SK-N-SH (cell line): ENCODE measurements at regions not wholly inside any gene's neighbourhood (a gene's known extent, or its start where the extent isn't known, plus 50 kb on each side); places are given as distances from the start of the nearest gene placed in this dataset.
A peak's percentile ranks its signal among the peaks of the same experiment; 100 is the strongest.

Experiments used
- CTCF ChIA-PET: fragments of 300-600, 350-600 bp; formaldehyde crosslinking; extraction: SDS; loops from one replicate; lab custom pipeline; 2021; lab: Yijun Ruan, JAX
- POLR2A ChIA-PET: fragments of 350-600 bp; sonication (Branson Sonifier 250); formaldehyde crosslinking; extraction: SDS; loops from one replicate; lab custom pipeline; 2020; ENCODE audit warnings: antibody characterized with exemption, inconsistent platforms; lab: Yijun Ruan, JAX
- DNase-seq: peaks from one replicate; pipeline ENCODE4 v3.0.0; 2012
- H2AFZ ChIP-seq: fragments of 200-600 bp; sonication (generic); 2 replicates; pipeline ENCODE4 v1.8.1; 2016; ENCODE audit warnings: antibody characterized with exemption, mild to moderate bottlenecking, low read depth
- H3F3A ChIP-seq: fragments of 200-600 bp; sonication (generic); replicated peaks from 2 replicates; pipeline ENCODE3; 2016; ENCODE audit warnings: antibody characterized with exemption, mild to moderate bottlenecking; ENCODE audit not compliant: insufficient read depth
- H3K27ac ChIP-seq, 2 experiments: fragments of 200-500 bp in 1 of 2; fragments of 200-600 bp in 1 of 2; sonication (Bioruptor generic) in 1 of 2; sonication (generic), shearing (Covaris generic) in 1 of 2; 2 replicates each; pipeline versions ENCODE4 v1.5.1 to v1.6.1; 2014 to 2016; ENCODE audit warnings: low read depth in 2 of 2, inconsistent platforms in 1 of 2, low read length in 1 of 2, mild to moderate bottlenecking in 1 of 2, mixed read lengths in 1 of 2
- H3K27me3 ChIP-seq: fragments of 200-600 bp; sonication (generic), shearing (Covaris generic); 2 replicates; pipeline ENCODE4 v1.6.1; 2016; ENCODE audit warnings: mixed run types; ENCODE audit not compliant: insufficient read depth
- H3K36me3 ChIP-seq, 2 experiments: fragments of 200-500 bp in 1 of 2; fragments of 200-600 bp in 1 of 2; sonication (Bioruptor generic) in 1 of 2; sonication (generic) in 1 of 2; replicated peaks in 1 of 2; 2 replicates each; pipeline versions ENCODE3 to v1.5.1; 2014 to 2016; ENCODE audit warnings: low read length in 1 of 2, mild to moderate bottlenecking in 1 of 2; ENCODE audit not compliant: insufficient read depth in 2 of 2, control insufficient read depth in 1 of 2
- H3K4me1 ChIP-seq, 2 experiments: fragments of 200-500 bp in 1 of 2; fragments of 200-600 bp in 1 of 2; sonication (Bioruptor generic) in 1 of 2; sonication (generic), shearing (Covaris generic) in 1 of 2; 2 replicates each; pipeline versions ENCODE4 v1.5.1 to v1.6.1; 2014 to 2016; ENCODE audit warnings: low read depth in 1 of 2, low read length in 1 of 2, mixed run types in 1 of 2; ENCODE audit not compliant: insufficient read depth in 2 of 2, control insufficient read depth in 1 of 2
- H3K4me2 ChIP-seq: fragments of 200-600 bp; sonication (generic), shearing (Covaris generic); 2 replicates; pipeline ENCODE4 v1.6.1; 2017; ENCODE audit warnings: mixed run types
- H3K4me3 ChIP-seq, 2 experiments: fragments of 200-500 bp in 1 of 2; fragments of 200-600 bp in 1 of 2; sonication (Bioruptor generic) in 1 of 2; sonication (generic), shearing (Covaris generic) in 1 of 2; 2 replicates each; pipeline versions ENCODE4 v1.5.1 to v1.8.1; 2014 to 2016; ENCODE audit warnings: low read depth in 2 of 2, inconsistent platforms in 1 of 2, low read length in 1 of 2, mild to moderate bottlenecking in 1 of 2, mixed read lengths in 1 of 2, moderate library complexity in 1 of 2
- H3K79me2 ChIP-seq: fragments of 200-600 bp; sonication (generic); 2 replicates; pipeline ENCODE4 v1.8.1; 2017; ENCODE audit warnings: mild to moderate bottlenecking; ENCODE audit not compliant: insufficient read depth
- H3K9ac ChIP-seq: fragments of 200-600 bp; sonication (generic); 2 replicates; pipeline ENCODE4 v1.6.1; 2017; ENCODE audit warnings: mixed run types
- H3K9me2 ChIP-seq: fragments of 200-600 bp; sonication (generic); 2 replicates; pipeline ENCODE4 v1.6.1; 2017; ENCODE audit warnings: mixed run types
- H3K9me3 ChIP-seq: fragments of 200-600 bp; sonication (generic); 2 replicates; pipeline ENCODE4 v1.6.1; 2017; ENCODE audit warnings: mixed run types, mild to moderate bottlenecking, moderate library complexity
- H4K20me1 ChIP-seq: fragments of 200-600 bp; sonication (generic); 2 replicates; pipeline ENCODE4 v1.6.1; 2017; ENCODE audit warnings: mild to moderate bottlenecking, mixed run types; ENCODE audit not compliant: insufficient read depth
- CHD2 ChIP-seq: fragments of 150-350 bp; IDR thresholded peaks from 2 replicates; pipeline ENCODE4 v1.6.1; 2018; ENCODE audit warnings: low read length; ENCODE audit not compliant: partially characterized antibody
- MEF2A ChIP-seq: IDR thresholded peaks from 2 replicates; pipeline ENCODE4 v1.4.0; 2012; ENCODE audit warnings: low read depth, borderline replicate concordance
- NRF1 ChIP-seq: IDR thresholded peaks from 2 replicates; pipeline ENCODE4 v1.6.1; 2012; ENCODE audit warnings: low read depth, mild to moderate bottlenecking, low read length
- RCOR1 ChIP-seq: fragments of 150-350 bp; IDR thresholded peaks from 2 replicates; pipeline ENCODE4 v1.6.1; 2017; ENCODE audit warnings: antibody characterized with exemption, low read length
- TEAD4 ChIP-seq: IDR thresholded peaks from 2 replicates; pipeline ENCODE4 v1.4.0; 2012; ENCODE audit warnings: mild to moderate bottlenecking, borderline replicate concordance; ENCODE audit not compliant: insufficient read depth
- WGBS: methylation state at CpG from one replicate; pipeline ENCODE4 v1.1.6; 2017; ENCODE audit warnings: low lambda C conversion rate; 5-methylcytosine and 5-hydroxymethylcytosine counted together
- TF ChIP-seq, protein P1 (sequence below): IDR thresholded peaks from 2 replicates; pipeline ENCODE4; 2012
- TF ChIP-seq, protein P2 (sequence below): fragments of 200-600 bp; sonication (generic); IDR thresholded peaks from 2 replicates; pipeline ENCODE4 v1.6.1; 2017; ENCODE audit warnings: antibody characterized with exemption, mild to moderate bottlenecking, moderate library complexity
- TF ChIP-seq, protein P3 (sequence below): IDR thresholded peaks from 2 replicates; pipeline ENCODE4 v1.4.0; 2012; ENCODE audit warnings: low read depth, borderline replicate concordance
- TF ChIP-seq, protein P4 (sequence below): fragments of 150-350 bp; IDR thresholded peaks from 2 replicates; pipeline ENCODE4 v1.6.1; 2016; ENCODE audit warnings: mild to moderate bottlenecking, low read depth, low read length
- TF ChIP-seq, protein P5 (sequence below): IDR thresholded peaks from 2 replicates; pipeline ENCODE4 v1.6.1; 2012; ENCODE audit warnings: mild to moderate bottlenecking, low read depth, low read length, moderate library complexity

DNA sequence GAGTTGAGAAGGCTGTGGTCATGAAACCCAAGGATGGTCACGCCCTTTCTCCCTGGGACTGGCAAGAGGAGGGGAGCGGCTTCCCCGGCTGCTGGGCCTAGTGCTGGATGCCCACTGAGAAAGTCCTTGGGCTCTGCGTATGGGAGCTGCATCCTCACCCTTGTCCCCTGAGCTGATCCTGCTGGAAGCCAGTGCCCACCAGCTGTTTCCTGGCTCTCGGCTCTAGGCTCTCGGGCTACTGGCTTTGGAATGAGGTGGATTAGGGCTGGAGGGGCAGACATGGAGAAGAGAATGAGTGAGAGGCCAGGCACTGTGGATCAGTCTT is 149.3 kb upstream of the PPP1R26 start:
- no peaks in the 10 kb centered on the region for H3F3A ChIP-seq
- H2AFZ ChIP-seq = no peak overlapping the region
- POLR2A ChIA-PET = no interaction called here
- H3K9me3 ChIP-seq = no peaks in the 10 kb centered on the region
- H3K4me2 ChIP-seq = no peak overlapping the region
- no peaks in the 10 kb centered on the region for H3K27me3 ChIP-seq
- no peaks in the 10 kb centered on the region for H3K36me3 ChIP-seq
- H3K9me2 ChIP-seq = no peaks in the 10 kb centered on the region
- no peak overlapping the region for H3K4me3 ChIP-seq
- WGBS = 44% methylated on average over 6 of the region's 6 CpGs
- H4K20me1 ChIP-seq = no peaks in the 10 kb centered on the region
- peak overlapping the region in 1 of 2 experiments; percentile 39; a peak in 1 of 4 replicates for H3K27ac ChIP-seq
- TF ChIP-seq, protein P1, sequence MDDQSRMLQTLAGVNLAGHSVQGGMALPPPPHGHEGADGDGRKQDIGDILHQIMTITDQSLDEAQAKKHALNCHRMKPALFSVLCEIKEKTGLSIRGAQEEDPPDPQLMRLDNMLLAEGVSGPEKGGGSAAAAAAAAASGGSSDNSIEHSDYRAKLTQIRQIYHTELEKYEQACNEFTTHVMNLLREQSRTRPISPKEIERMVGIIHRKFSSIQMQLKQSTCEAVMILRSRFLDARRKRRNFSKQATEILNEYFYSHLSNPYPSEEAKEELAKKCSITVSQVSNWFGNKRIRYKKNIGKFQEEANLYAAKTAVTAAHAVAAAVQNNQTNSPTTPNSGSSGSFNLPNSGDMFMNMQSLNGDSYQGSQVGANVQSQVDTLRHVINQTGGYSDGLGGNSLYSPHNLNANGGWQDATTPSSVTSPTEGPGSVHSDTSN = no peak
- TF ChIP-seq, protein P2, sequence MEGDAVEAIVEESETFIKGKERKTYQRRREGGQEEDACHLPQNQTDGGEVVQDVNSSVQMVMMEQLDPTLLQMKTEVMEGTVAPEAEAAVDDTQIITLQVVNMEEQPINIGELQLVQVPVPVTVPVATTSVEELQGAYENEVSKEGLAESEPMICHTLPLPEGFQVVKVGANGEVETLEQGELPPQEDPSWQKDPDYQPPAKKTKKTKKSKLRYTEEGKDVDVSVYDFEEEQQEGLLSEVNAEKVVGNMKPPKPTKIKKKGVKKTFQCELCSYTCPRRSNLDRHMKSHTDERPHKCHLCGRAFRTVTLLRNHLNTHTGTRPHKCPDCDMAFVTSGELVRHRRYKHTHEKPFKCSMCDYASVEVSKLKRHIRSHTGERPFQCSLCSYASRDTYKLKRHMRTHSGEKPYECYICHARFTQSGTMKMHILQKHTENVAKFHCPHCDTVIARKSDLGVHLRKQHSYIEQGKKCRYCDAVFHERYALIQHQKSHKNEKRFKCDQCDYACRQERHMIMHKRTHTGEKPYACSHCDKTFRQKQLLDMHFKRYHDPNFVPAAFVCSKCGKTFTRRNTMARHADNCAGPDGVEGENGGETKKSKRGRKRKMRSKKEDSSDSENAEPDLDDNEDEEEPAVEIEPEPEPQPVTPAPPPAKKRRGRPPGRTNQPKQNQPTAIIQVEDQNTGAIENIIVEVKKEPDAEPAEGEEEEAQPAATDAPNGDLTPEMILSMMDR = no peak
- no peak for TF ChIP-seq MEF2A
- TF ChIP-seq TEAD4 = no peak
- TF ChIP-seq, protein P3, sequence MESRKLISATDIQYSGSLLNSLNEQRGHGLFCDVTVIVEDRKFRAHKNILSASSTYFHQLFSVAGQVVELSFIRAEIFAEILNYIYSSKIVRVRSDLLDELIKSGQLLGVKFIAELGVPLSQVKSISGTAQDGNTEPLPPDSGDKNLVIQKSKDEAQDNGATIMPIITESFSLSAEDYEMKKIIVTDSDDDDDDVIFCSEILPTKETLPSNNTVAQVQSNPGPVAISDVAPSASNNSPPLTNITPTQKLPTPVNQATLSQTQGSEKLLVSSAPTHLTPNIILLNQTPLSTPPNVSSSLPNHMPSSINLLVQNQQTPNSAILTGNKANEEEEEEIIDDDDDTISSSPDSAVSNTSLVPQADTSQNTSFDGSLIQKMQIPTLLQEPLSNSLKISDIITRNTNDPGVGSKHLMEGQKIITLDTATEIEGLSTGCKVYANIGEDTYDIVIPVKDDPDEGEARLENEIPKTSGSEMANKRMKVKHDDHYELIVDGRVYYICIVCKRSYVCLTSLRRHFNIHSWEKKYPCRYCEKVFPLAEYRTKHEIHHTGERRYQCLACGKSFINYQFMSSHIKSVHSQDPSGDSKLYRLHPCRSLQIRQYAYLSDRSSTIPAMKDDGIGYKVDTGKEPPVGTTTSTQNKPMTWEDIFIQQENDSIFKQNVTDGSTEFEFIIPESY = no peak
- DNase-seq = peak; percentile 45
- H3K79me2 ChIP-seq = no peaks in the 10 kb centered on the region
- H3K4me1 ChIP-seq = peaks cover 6 to 48% of the 10 kb centered on the region in 2 experiments; a peak in 2 of 4 replicates
- CTCF ChIA-PET = interaction anchor here (1.1 to 1.9 kb wide), 3 partner anchors 21 to 243 kb away, joined by 3 to 7 read pairs (median 3); partner anchors contain the start of gene OLFM1
- H3K9ac ChIP-seq = no peak overlapping the region

DNA sequence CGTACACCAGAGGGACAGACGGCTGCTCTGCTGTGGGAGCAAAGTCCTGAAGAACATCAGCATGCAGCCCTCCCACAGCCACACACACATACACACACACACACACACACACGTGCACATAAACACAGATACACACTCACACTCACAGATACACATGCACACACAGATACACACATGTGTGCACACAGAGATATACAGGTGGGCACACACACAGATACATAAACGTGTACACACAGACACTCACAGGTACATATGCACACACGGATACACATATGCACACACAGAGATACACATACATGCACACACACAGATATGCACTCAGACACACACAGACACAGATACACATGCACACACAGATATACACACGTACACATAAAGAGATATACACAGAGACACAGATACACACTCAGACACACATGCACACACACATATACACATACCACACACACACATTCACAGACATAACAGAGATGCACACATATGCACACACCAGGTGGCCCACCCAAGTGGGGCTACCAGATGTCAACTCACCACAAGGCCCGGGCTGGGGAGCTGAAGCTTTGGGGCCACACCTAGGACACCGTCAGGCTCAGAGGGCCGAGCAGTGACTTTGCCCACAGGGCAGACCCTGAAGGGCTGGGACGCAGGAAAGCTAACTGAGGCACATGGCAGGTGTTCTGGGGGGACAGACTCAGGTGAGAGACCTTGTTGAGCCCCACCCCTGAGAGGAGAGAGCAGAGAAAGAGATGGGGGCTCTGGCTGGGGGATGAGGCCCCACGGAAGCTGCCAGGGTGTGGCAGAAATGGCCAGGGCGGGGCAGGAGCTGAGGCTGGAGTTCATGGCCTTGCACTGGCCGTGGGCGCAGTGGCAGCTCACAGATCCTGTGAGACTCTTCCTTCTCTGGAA is 148.6 kb upstream of the PPP1R26 start:
- 23% methylated on average over 14 of the region's 14 CpGs for WGBS
- DNase-seq = peak; percentile 30
- no peaks in the 10 kb centered on the region for H3K27me3 ChIP-seq
- H3F3A ChIP-seq = no peaks in the 10 kb centered on the region
- H4K20me1 ChIP-seq = no peaks in the 10 kb centered on the region
- H3K4me3 ChIP-seq = no peak overlapping the region
- no peaks in the 10 kb centered on the region for H3K36me3 ChIP-seq
- H3K4me1 ChIP-seq = peaks cover 6 to 48% of the 10 kb centered on the region in 2 experiments; a peak in 2 of 4 replicates
- peak overlapping the region in 1 of 2 experiments; percentile 85; a peak in 2 of 4 replicates for H3K27ac ChIP-seq
- CTCF ChIA-PET = interaction anchor here (0.6 to 1.9 kb wide), 7 partner anchors 9 to 243 kb away, joined by 3 to 7 read pairs (median 3); partner anchors contain the start of gene OLFM1
- no peaks in the 10 kb centered on the region for H3K9me3 ChIP-seq
- no peaks in the 10 kb centered on the region for H3K79me2 ChIP-seq
- no peaks in the 10 kb centered on the region for H3K9me2 ChIP-seq
- no peak overlapping the region for H3K4me2 ChIP-seq
- no peak overlapping the region for H2AFZ ChIP-seq
- POLR2A ChIA-PET = no interaction called here
- no peak overlapping the region for H3K9ac ChIP-seq
- no peak for TF ChIP-seq NRF1
- no peak for TF ChIP-seq CHD2
- TF ChIP-seq, protein P4, sequence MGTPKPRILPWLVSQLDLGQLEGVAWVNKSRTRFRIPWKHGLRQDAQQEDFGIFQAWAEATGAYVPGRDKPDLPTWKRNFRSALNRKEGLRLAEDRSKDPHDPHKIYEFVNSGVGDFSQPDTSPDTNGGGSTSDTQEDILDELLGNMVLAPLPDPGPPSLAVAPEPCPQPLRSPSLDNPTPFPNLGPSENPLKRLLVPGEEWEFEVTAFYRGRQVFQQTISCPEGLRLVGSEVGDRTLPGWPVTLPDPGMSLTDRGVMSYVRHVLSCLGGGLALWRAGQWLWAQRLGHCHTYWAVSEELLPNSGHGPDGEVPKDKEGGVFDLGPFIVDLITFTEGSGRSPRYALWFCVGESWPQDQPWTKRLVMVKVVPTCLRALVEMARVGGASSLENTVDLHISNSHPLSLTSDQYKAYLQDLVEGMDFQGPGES = no peak
- no peak for TF ChIP-seq RCOR1
- TF ChIP-seq, protein P1 = no peak
- TF ChIP-seq, protein P5, sequence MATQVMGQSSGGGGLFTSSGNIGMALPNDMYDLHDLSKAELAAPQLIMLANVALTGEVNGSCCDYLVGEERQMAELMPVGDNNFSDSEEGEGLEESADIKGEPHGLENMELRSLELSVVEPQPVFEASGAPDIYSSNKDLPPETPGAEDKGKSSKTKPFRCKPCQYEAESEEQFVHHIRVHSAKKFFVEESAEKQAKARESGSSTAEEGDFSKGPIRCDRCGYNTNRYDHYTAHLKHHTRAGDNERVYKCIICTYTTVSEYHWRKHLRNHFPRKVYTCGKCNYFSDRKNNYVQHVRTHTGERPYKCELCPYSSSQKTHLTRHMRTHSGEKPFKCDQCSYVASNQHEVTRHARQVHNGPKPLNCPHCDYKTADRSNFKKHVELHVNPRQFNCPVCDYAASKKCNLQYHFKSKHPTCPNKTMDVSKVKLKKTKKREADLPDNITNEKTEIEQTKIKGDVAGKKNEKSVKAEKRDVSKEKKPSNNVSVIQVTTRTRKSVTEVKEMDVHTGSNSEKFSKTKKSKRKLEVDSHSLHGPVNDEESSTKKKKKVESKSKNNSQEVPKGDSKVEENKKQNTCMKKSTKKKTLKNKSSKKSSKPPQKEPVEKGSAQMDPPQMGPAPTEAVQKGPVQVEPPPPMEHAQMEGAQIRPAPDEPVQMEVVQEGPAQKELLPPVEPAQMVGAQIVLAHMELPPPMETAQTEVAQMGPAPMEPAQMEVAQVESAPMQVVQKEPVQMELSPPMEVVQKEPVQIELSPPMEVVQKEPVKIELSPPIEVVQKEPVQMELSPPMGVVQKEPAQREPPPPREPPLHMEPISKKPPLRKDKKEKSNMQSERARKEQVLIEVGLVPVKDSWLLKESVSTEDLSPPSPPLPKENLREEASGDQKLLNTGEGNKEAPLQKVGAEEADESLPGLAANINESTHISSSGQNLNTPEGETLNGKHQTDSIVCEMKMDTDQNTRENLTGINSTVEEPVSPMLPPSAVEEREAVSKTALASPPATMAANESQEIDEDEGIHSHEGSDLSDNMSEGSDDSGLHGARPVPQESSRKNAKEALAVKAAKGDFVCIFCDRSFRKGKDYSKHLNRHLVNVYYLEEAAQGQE = no peak
